ENCODE measurements at regions not wholly inside any gene's neighbourhood (a gene's known extent, or its start where the extent isn't known, plus 50 kb on each side); places are given as distances from the start of the nearest gene placed in this dataset.

GRCh38 chr20:37643400-37643799 lies 50.4 kb upstream of the CTNNBL1 start:
- POLR2A ChIA-PET, result no interaction called here

GRCh38 chr20:37642246-37642645 lies 51.6 kb upstream of the CTNNBL1 start:
- POLR2A ChIA-PET, result no interaction called here
- ATAC-seq, result no peak
- intact Hi-C loops (cut with micrococcal nuclease; ENCODE audit: unreplicated experiment), result no loop called here
- Histone ChIP-seq H3K4me1 (ENCODE audit: control insufficient read depth, insufficient read depth, low read length) (no peaks in the 10 kb centered on the region), H3K36me3 (ENCODE audit: control insufficient read depth, insufficient read depth, low read length) (no peaks in the 10 kb centered on the region), H3K4me3 (ENCODE audit: low read depth in 2 of 2, low read length in 2 of 2) (no peak overlapping the region), H3K27ac (ENCODE audit: low read length) (no peak overlapping the region), H3K9me3 (ENCODE audit: control insufficient read depth, insufficient read depth, low read depth, low read length) (no peaks in the 10 kb centered on the region), H3K27me3 (ENCODE audit: control insufficient read depth, insufficient read depth, low read length) (peaks cover 17% of the 10 kb centered on the region)
- CTCF ChIA-PET, result no interaction called here
- DNase-seq (ENCODE audit: low read depth, low spot score), result no peak
- in situ Hi-C loops (cut with HindIII; ENCODE audit: low pct_unique_long_range_greater_than_20kb, low sequenced_read_pairs), result no loop called here
- no TSS peak for BruUV-seq (replicated peaks)
- no peak for TF ChIP-seq SIN3A (IDR thresholded peaks at IDR 0.05; ENCODE audit: borderline replicate concordance, insufficient read depth, low read depth, low read length)
- no peak for TF ChIP-seq POLR2AphosphoS5 (IDR thresholded peaks at IDR 0.05; ENCODE audit: low read depth, low read length)
- TF ChIP-seq, protein P1, sequence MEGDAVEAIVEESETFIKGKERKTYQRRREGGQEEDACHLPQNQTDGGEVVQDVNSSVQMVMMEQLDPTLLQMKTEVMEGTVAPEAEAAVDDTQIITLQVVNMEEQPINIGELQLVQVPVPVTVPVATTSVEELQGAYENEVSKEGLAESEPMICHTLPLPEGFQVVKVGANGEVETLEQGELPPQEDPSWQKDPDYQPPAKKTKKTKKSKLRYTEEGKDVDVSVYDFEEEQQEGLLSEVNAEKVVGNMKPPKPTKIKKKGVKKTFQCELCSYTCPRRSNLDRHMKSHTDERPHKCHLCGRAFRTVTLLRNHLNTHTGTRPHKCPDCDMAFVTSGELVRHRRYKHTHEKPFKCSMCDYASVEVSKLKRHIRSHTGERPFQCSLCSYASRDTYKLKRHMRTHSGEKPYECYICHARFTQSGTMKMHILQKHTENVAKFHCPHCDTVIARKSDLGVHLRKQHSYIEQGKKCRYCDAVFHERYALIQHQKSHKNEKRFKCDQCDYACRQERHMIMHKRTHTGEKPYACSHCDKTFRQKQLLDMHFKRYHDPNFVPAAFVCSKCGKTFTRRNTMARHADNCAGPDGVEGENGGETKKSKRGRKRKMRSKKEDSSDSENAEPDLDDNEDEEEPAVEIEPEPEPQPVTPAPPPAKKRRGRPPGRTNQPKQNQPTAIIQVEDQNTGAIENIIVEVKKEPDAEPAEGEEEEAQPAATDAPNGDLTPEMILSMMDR (IDR thresholded peaks at IDR 0.05), result no peak
- TF ChIP-seq, protein P2, sequence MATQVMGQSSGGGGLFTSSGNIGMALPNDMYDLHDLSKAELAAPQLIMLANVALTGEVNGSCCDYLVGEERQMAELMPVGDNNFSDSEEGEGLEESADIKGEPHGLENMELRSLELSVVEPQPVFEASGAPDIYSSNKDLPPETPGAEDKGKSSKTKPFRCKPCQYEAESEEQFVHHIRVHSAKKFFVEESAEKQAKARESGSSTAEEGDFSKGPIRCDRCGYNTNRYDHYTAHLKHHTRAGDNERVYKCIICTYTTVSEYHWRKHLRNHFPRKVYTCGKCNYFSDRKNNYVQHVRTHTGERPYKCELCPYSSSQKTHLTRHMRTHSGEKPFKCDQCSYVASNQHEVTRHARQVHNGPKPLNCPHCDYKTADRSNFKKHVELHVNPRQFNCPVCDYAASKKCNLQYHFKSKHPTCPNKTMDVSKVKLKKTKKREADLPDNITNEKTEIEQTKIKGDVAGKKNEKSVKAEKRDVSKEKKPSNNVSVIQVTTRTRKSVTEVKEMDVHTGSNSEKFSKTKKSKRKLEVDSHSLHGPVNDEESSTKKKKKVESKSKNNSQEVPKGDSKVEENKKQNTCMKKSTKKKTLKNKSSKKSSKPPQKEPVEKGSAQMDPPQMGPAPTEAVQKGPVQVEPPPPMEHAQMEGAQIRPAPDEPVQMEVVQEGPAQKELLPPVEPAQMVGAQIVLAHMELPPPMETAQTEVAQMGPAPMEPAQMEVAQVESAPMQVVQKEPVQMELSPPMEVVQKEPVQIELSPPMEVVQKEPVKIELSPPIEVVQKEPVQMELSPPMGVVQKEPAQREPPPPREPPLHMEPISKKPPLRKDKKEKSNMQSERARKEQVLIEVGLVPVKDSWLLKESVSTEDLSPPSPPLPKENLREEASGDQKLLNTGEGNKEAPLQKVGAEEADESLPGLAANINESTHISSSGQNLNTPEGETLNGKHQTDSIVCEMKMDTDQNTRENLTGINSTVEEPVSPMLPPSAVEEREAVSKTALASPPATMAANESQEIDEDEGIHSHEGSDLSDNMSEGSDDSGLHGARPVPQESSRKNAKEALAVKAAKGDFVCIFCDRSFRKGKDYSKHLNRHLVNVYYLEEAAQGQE (IDR thresholded peaks at IDR 0.05; ENCODE audit: insufficient read depth in 1 of 2, low read depth in 2 of 2, low read length in 1 of 2), result no peak
- no peak for TF ChIP-seq TCF7L2 (IDR thresholded peaks at IDR 0.05; ENCODE audit: low read depth, low read length)

More at GRCh38 chr20:37643400-37643799, 50.4 kb upstream of the CTNNBL1 start:
- in situ Hi-C loops (cut with HindIII; ENCODE audit: low pct_unique_long_range_greater_than_20kb, low sequenced_read_pairs) (no loop called here), intact Hi-C loops (cut with micrococcal nuclease; ENCODE audit: unreplicated experiment) (no loop called here)
- H3K9me3 ChIP-seq (ENCODE audit: control insufficient read depth, insufficient read depth, low read depth, low read length), result no peaks in the 10 kb centered on the region
- H3K27me3 ChIP-seq (ENCODE audit: control insufficient read depth, insufficient read depth, low read length), result peaks cover 17% of the 10 kb centered on the region
- DNase-seq (ENCODE audit: low read depth, low spot score) (no peak), ATAC-seq (no peak)
- BruUV-seq (replicated peaks), result no TSS peak
- CTCF ChIA-PET, result no interaction called here
- no peaks in the 10 kb centered on the region for H3K36me3 ChIP-seq (ENCODE audit: control insufficient read depth, insufficient read depth, low read length)
- no peak overlapping the region for H3K27ac ChIP-seq (ENCODE audit: low read length)
- TF ChIP-seq, protein P1 (IDR thresholded peaks at IDR 0.05), result no peak
- TF ChIP-seq TCF7L2 (IDR thresholded peaks at IDR 0.05; ENCODE audit: low read depth, low read length) (no peak), POLR2AphosphoS5 (IDR thresholded peaks at IDR 0.05; ENCODE audit: low read depth, low read length) (no peak), SIN3A (IDR thresholded peaks at IDR 0.05; ENCODE audit: borderline replicate concordance, insufficient read depth, low read depth, low read length) (no peak)
- TF ChIP-seq, protein P2 (IDR thresholded peaks at IDR 0.05; ENCODE audit: insufficient read depth in 1 of 2, low read depth in 2 of 2, low read length in 1 of 2), result no peak
- H3K4me1 ChIP-seq (ENCODE audit: control insufficient read depth, insufficient read depth, low read length), result no peaks in the 10 kb centered on the region
- H3K4me3 ChIP-seq (ENCODE audit: low read depth in 2 of 2, low read length in 2 of 2), result no peak overlapping the region
